ENCODE measurements at regions not wholly inside any gene's neighbourhood (a gene's known extent, or its start where the extent isn't known, plus 50 kb on each side); places are given as distances from the start of the nearest gene placed in this dataset.

GRCh38 chr5:10125116-10125515 is 124.6 kb downstream of the ATPSCKMT start:
- no peak for TF ChIP-seq CTCF (IDR thresholded peaks at IDR 0.05)
- no peak for TF ChIP-seq POLR2A (IDR thresholded peaks at IDR 0.05)
- no peak for TF ChIP-seq POLR2AphosphoS5 (IDR thresholded peaks at IDR 0.05)
